ENCODE measurements at regions not wholly inside any gene's neighbourhood (a gene's known extent, or its start where the extent isn't known, plus 50 kb on each side); places are given as distances from the start of the nearest gene placed in this dataset.

- no peak for DNase-seq
- Histone ChIP-seq H3K79me2 (ENCODE audit: low read length) (no peaks in the 10 kb centered on the region), H3K9ac (ENCODE audit: low read length) (no peak overlapping the region), H3F3A (ENCODE audit: insufficient read depth, low read length) (no peaks in the 10 kb centered on the region), H3K9me2 (replicated peaks; ENCODE audit: insufficient read depth, low read length) (no peaks in the 10 kb centered on the region), H3K4me1 (ENCODE audit: low read length) (no peaks in the 10 kb centered on the region), H3K36me3 (replicated peaks; ENCODE audit: insufficient read depth, low read length) (no peaks in the 10 kb centered on the region), H3K4me2 (ENCODE audit: low read depth, low read length) (no peak overlapping the region), H3K4me3 (ENCODE audit: low read length) (no peak overlapping the region), H4K20me1 (ENCODE audit: insufficient read depth, low read length) (no peaks in the 10 kb centered on the region), H3K27me3 (replicated peaks; ENCODE audit: insufficient read depth, low read length) (no peaks in the 10 kb centered on the region), H2AFZ (ENCODE audit: low read length) (no peak overlapping the region), H3K9me3 (replicated peaks; ENCODE audit: insufficient read depth, low read length) (no peaks in the 10 kb centered on the region), H3K27ac (ENCODE audit: low read length) (no peak overlapping the region)
- TF ChIP-seq CTCF (IDR thresholded peaks at IDR 0.05; ENCODE audit: low read length): no peak
- TF ChIP-seq EZH2 (optimal IDR thresholded peaks at IDR 0.05; ENCODE audit: low read depth, low read length): no peak
- TF ChIP-seq EZH2phosphoT487 (IDR thresholded peaks at IDR 0.05; ENCODE audit: low read length): no peak
Measured at GRCh38 chr2:59853032-59853431, 700.4 kb downstream of the BCL11A start.

DNA sequence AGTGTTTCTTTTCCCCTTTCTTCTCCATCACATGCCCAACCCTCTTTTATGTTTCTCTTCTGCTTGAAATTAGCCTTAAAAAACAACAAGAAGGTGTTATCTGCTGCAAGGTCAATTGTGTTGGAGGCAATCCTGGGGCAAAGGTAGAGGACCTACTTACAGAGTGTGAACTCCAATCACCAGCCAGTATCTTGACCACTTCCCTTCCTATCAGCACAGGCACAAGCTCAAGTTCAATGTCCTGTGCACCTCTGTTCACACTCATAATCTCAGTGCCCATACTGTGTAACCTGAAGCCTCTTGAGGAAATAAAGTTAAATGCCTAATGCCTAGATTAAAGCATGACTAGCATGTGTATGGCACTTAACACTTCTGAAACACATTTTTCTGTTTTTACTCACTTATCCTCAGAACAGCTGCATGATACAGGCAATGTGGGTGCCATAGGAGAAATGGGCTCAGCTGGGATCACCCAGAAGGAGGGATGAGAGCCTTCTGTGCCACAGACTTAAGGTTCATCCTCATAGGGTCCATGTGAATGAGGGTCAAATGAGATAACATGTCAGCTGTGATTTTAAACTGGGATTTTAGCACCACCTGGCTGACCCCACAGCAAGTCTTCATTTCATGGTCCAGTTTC is 701.5 kb downstream of the BCL11A start:
- no peak for DNase-seq
- no peaks in the 10 kb centered on the region for H3F3A ChIP-seq (ENCODE audit: insufficient read depth, low read length)
- H3K36me3 ChIP-seq (replicated peaks; ENCODE audit: insufficient read depth, low read length): no peaks in the 10 kb centered on the region

GRCh38 chr2:59850554-59850953 is 702.9 kb downstream of the BCL11A start:
- Histone ChIP-seq H3K9ac (ENCODE audit: low read length) (no peak overlapping the region), H3K9me2 (replicated peaks; ENCODE audit: insufficient read depth, low read length) (no peaks in the 10 kb centered on the region), H3K27me3 (replicated peaks; ENCODE audit: insufficient read depth, low read length) (no peaks in the 10 kb centered on the region), H2AFZ (ENCODE audit: low read length) (no peak overlapping the region), H4K20me1 (ENCODE audit: insufficient read depth, low read length) (no peaks in the 10 kb centered on the region), H3K36me3 (replicated peaks; ENCODE audit: insufficient read depth, low read length) (no peaks in the 10 kb centered on the region), H3K9me3 (replicated peaks; ENCODE audit: insufficient read depth, low read length) (no peaks in the 10 kb centered on the region), H3F3A (ENCODE audit: insufficient read depth, low read length) (no peaks in the 10 kb centered on the region), H3K27ac (ENCODE audit: low read length) (no peak overlapping the region), H3K4me2 (ENCODE audit: low read depth, low read length) (no peak overlapping the region), H3K4me3 (ENCODE audit: low read length) (no peak overlapping the region), H3K79me2 (ENCODE audit: low read length) (no peaks in the 10 kb centered on the region), H3K4me1 (ENCODE audit: low read length) (no peaks in the 10 kb centered on the region)
- DNase-seq: no peak
- no peak for TF ChIP-seq EZH2 (optimal IDR thresholded peaks at IDR 0.05; ENCODE audit: low read depth, low read length)
- no peak for TF ChIP-seq CTCF (IDR thresholded peaks at IDR 0.05; ENCODE audit: low read length)
- no peak for TF ChIP-seq EZH2phosphoT487 (IDR thresholded peaks at IDR 0.05; ENCODE audit: low read length)

More for the DNA sequence above, 701.5 kb downstream of the BCL11A start:
- H3K79me2 ChIP-seq (ENCODE audit: low read length): no peaks in the 10 kb centered on the region
- H4K20me1 ChIP-seq (ENCODE audit: insufficient read depth, low read length): no peaks in the 10 kb centered on the region
- TF ChIP-seq EZH2phosphoT487 (IDR thresholded peaks at IDR 0.05; ENCODE audit: low read length): no peak
- H3K9ac ChIP-seq (ENCODE audit: low read length): no peak overlapping the region
- no peak overlapping the region for H3K27ac ChIP-seq (ENCODE audit: low read length)
- H3K4me2 ChIP-seq (ENCODE audit: low read depth, low read length): no peak overlapping the region
- H3K4me1 ChIP-seq (ENCODE audit: low read length): no peaks in the 10 kb centered on the region
- H3K9me2 ChIP-seq (replicated peaks; ENCODE audit: insufficient read depth, low read length): no peaks in the 10 kb centered on the region
- H3K4me3 ChIP-seq (ENCODE audit: low read length): no peak overlapping the region
- no peaks in the 10 kb centered on the region for H3K27me3 ChIP-seq (replicated peaks; ENCODE audit: insufficient read depth, low read length)
- no peaks in the 10 kb centered on the region for H3K9me3 ChIP-seq (replicated peaks; ENCODE audit: insufficient read depth, low read length)
- no peak overlapping the region for H2AFZ ChIP-seq (ENCODE audit: low read length)

DNA sequence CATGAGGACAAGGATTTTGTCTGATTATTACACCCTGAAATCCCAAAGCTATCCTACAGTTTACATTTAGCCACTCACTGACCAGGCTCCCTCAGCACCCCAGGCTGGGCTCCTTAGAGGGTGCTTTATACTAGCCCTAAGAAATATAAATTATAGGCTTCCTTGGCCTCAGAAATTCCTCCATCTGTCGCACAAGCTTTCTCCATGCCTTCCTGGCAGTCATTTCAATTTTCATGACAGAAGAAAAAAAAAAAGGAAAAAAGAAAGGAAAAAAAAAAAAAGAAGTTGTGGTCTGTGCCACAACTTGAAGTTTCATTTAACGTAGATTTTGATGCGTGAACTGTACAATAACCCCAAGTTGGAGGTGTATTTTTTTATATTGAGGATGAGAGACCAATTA is 719.5 kb downstream of the BCL11A start:
- no peak for DNase-seq
- H3F3A ChIP-seq (ENCODE audit: insufficient read depth, low read length): no peaks in the 10 kb centered on the region
- no peak overlapping the region for H3K27ac ChIP-seq (ENCODE audit: low read length)
- H2AFZ ChIP-seq (ENCODE audit: low read length): no peak overlapping the region
- H3K9me3 ChIP-seq (replicated peaks; ENCODE audit: insufficient read depth, low read length): no peaks in the 10 kb centered on the region
- no peak overlapping the region for H3K4me2 ChIP-seq (ENCODE audit: low read depth, low read length)
- H3K27me3 ChIP-seq (replicated peaks; ENCODE audit: insufficient read depth, low read length): no peaks in the 10 kb centered on the region
- H3K4me3 ChIP-seq (ENCODE audit: low read length): no peak overlapping the region
- no peak overlapping the region for H3K9ac ChIP-seq (ENCODE audit: low read length)
- H3K79me2 ChIP-seq (ENCODE audit: low read length): no peaks in the 10 kb centered on the region
- TF ChIP-seq EZH2phosphoT487 (IDR thresholded peaks at IDR 0.05; ENCODE audit: low read length) (no peak), EZH2 (optimal IDR thresholded peaks at IDR 0.05; ENCODE audit: low read depth, low read length) (no peak), CTCF (IDR thresholded peaks at IDR 0.05; ENCODE audit: low read length) (no peak)
- no peaks in the 10 kb centered on the region for H3K36me3 ChIP-seq (replicated peaks; ENCODE audit: insufficient read depth, low read length)
- no peaks in the 10 kb centered on the region for H3K9me2 ChIP-seq (replicated peaks; ENCODE audit: insufficient read depth, low read length)
- H4K20me1 ChIP-seq (ENCODE audit: insufficient read depth, low read length): no peaks in the 10 kb centered on the region
- no peaks in the 10 kb centered on the region for H3K4me1 ChIP-seq (ENCODE audit: low read length)

All from MM.1S (cell line).